WTC11 (cell line): ENCODE measurements at regions not wholly inside any gene's neighbourhood (a gene's known extent, or its start where the extent isn't known, plus 50 kb on each side); places are given as distances from the start of the nearest gene placed in this dataset.

Experiments
- ATAC-seq: fragments of 200-7000 bp; cut with Tn5 transposase; 2 replicates; pipeline ENCODE4 v1.10.0; 2021; ENCODE audit warnings: mild to moderate bottlenecking, moderate library complexity
- CTCF ChIA-PET: fragments of 300-600 bp; sonication (Branson Sonifier 250); formaldehyde crosslinking; loops from one replicate; lab custom pipeline; 2021; ENCODE audit warnings: antibody characterized with exemption; lab: Charles Lee
- POLR2A ChIA-PET: fragments of 350-600 bp; sonication (Branson Sonifier 250); formaldehyde crosslinking; loops from one replicate; lab custom pipeline; 2021; ENCODE audit warnings: antibody characterized with exemption; lab: Charles Lee
- DNase-seq: peaks from one replicate; pipeline ENCODE4 v3.0.0; 2021; ENCODE audit warnings: low spot score
- H3K27ac Mint-ChIP-seq: 2 replicates; pipeline ENCODE4 v1.8.0; 2021; ENCODE audit warnings: mixed read lengths
- H3K27me3 Mint-ChIP-seq: 2 replicates; pipeline ENCODE4 v1.8.0; 2021; ENCODE audit warnings: low read depth, mild to moderate bottlenecking, moderate library complexity, mixed read lengths
- H3K36me3 Mint-ChIP-seq: 2 replicates; pipeline ENCODE4 v1.8.0; 2021; ENCODE audit warnings: mixed read lengths
- H3K4me1 Mint-ChIP-seq: 2 replicates; pipeline ENCODE4 v1.8.0; 2022; ENCODE audit warnings: mixed read lengths
- H3K4me3 Mint-ChIP-seq: 2 replicates; pipeline ENCODE4 v1.8.0; 2021; ENCODE audit warnings: mild to moderate bottlenecking, moderate library complexity, mixed read lengths
- H3K9me3 Mint-ChIP-seq: 2 replicates; pipeline ENCODE4 v1.8.0; 2021; ENCODE audit warnings: mixed read lengths
- ATF6 ChIP-seq: sonication (generic); formaldehyde crosslinking; IDR thresholded peaks from 2 replicates; pipeline ENCODE4 v1.8.1; 2023; ENCODE audit warnings: mild to moderate bottlenecking, missing genetic modification reagents
- E2F4 ChIP-seq: sonication (generic); formaldehyde crosslinking; IDR thresholded peaks from 2 replicates; pipeline ENCODE4 v1.8.1; 2022; ENCODE audit warnings: low read depth, mild to moderate bottlenecking, moderate library complexity, missing genetic modification reagents, borderline replicate concordance
- E2F5 ChIP-seq: sonication (generic); formaldehyde crosslinking; IDR thresholded peaks from 2 replicates; pipeline ENCODE4 v1.8.1; 2022; ENCODE audit warnings: mild to moderate bottlenecking, moderate library complexity, missing genetic modification reagents
- FOXJ3 ChIP-seq: sonication (generic); formaldehyde crosslinking; IDR thresholded peaks from 2 replicates; pipeline ENCODE4 v1.9.0; 2021; ENCODE audit warnings: missing genetic modification reagents, mild to moderate bottlenecking, borderline replicate concordance
- FOXK1 ChIP-seq: sonication (generic); formaldehyde crosslinking; IDR thresholded peaks from 2 replicates; pipeline ENCODE4 v1.8.0; 2022; ENCODE audit warnings: mild to moderate bottlenecking, moderate library complexity, missing genetic modification reagents
- GABPB1 ChIP-seq: sonication (generic); formaldehyde crosslinking; IDR thresholded peaks from 2 replicates; pipeline ENCODE4 v1.8.1; 2023; ENCODE audit warnings: mild to moderate bottlenecking, missing genetic modification reagents
- HMGA2 ChIP-seq: fragments of 250-450 bp; sonication (Bioruptor Pico); IDR thresholded peaks from 2 replicates; pipeline ENCODE4 v1.4.0; 2021; ENCODE audit warnings: mild to moderate bottlenecking, moderate library complexity
- IRF2 ChIP-seq: sonication (generic); formaldehyde crosslinking; IDR thresholded peaks from 2 replicates; pipeline ENCODE4 v1.8.0; 2022; ENCODE audit warnings: low read depth, missing genetic modification reagents, borderline replicate concordance
- MLX ChIP-seq: sonication (generic); formaldehyde crosslinking; IDR thresholded peaks from 2 replicates; pipeline ENCODE4 v1.8.1; 2023; ENCODE audit warnings: mild to moderate bottlenecking, missing genetic modification reagents, moderate library complexity
- MYBL2 ChIP-seq: sonication (generic); formaldehyde crosslinking; IDR thresholded peaks from 2 replicates; pipeline ENCODE4 v1.8.1; 2023; ENCODE audit warnings: mild to moderate bottlenecking, moderate library complexity, missing genetic modification reagents
- NR1H2 ChIP-seq: sonication (generic); formaldehyde crosslinking; IDR thresholded peaks from 2 replicates; pipeline ENCODE4 v1.9.0; 2021; ENCODE audit warnings: mild to moderate bottlenecking, moderate library complexity, missing genetic modification reagents
- NR3C1 ChIP-seq: sonication (generic); formaldehyde crosslinking; conservative IDR thresholded peaks from 2 replicates; pipeline ENCODE4 v1.8.1; 2023; ENCODE audit warnings: low read depth, mild to moderate bottlenecking, missing genetic modification reagents
- PRDM15 ChIP-seq: sonication (generic); formaldehyde crosslinking; IDR thresholded peaks from 2 replicates; pipeline ENCODE4 v1.8.0; 2022; ENCODE audit warnings: missing genetic modification reagents
- RELA ChIP-seq: sonication (generic); formaldehyde crosslinking; IDR thresholded peaks from 2 replicates; pipeline ENCODE4 v1.8.1; 2022; ENCODE audit warnings: missing genetic modification reagents, mild to moderate bottlenecking, borderline replicate concordance
- STAT6 ChIP-seq: sonication (generic); formaldehyde crosslinking; conservative IDR thresholded peaks from 2 replicates; pipeline ENCODE4 v1.8.1; 2023; ENCODE audit warnings: mild to moderate bottlenecking, low read depth, missing genetic modification reagents, moderate library complexity
- TEAD1 ChIP-seq: sonication (generic); formaldehyde crosslinking; IDR thresholded peaks from 2 replicates; pipeline ENCODE4 v1.8.0; 2022; ENCODE audit warnings: mild to moderate bottlenecking, missing genetic modification reagents
- USF1 ChIP-seq: sonication (generic); formaldehyde crosslinking; IDR thresholded peaks from 2 replicates; pipeline ENCODE4 v1.8.0; 2022; ENCODE audit warnings: mild to moderate bottlenecking, missing genetic modification reagents
- ZNF219 ChIP-seq: sonication (generic); formaldehyde crosslinking; IDR thresholded peaks from 2 replicates; pipeline ENCODE4 v1.8.0; 2023; ENCODE audit warnings: missing genetic modification reagents, mild to moderate bottlenecking, borderline replicate concordance

GRCh38 chr2:72006188-72006736 lies 141.4 kb downstream of the CYP26B1 start:
- CTCF ChIA-PET = interaction anchor here (1.2 kb wide), 1 partner anchor 82 kb away, joined by 3 read pairs; no protein-coding TSS in a partner anchor
- no peaks in the 10 kb centered on the region for H3K36me3 Mint-ChIP-seq
- ATAC-seq = no peak
- TF ChIP-seq ZNF219 (CRISPR knock-in tag) = no peak
- TF ChIP-seq FOXJ3 (CRISPR knock-in tag) = no peak
- TF ChIP-seq E2F4 (CRISPR knock-in tag) = no peak
- no peak for TF ChIP-seq ATF6 (CRISPR knock-in tag)
- TF ChIP-seq MLX (CRISPR knock-in tag) = no peak
- TF ChIP-seq PRDM15 (CRISPR knock-in tag) = no peak
- TF ChIP-seq NR1H2 (CRISPR knock-in tag) = no peak
- TF ChIP-seq RELA (CRISPR knock-in tag) = no peak
- TF ChIP-seq, all 79 proteins: peak for 0
- H3K4me3 Mint-ChIP-seq = no peak overlapping the region
- H3K27ac Mint-ChIP-seq = no peak overlapping the region
- H3K4me1 Mint-ChIP-seq = peaks cover 6% of the 10 kb centered on the region
- no peaks in the 10 kb centered on the region for H3K9me3 Mint-ChIP-seq
- H3K27me3 Mint-ChIP-seq = no peaks in the 10 kb centered on the region
- DNase-seq = no peak
- POLR2A ChIA-PET = no interaction called here

- no peak overlapping the region for H3K27ac Mint-ChIP-seq
- H3K4me3 Mint-ChIP-seq = no peak overlapping the region
- DNase-seq (no peak), ATAC-seq (no peak)
- H3K9me3 Mint-ChIP-seq = no peaks in the 10 kb centered on the region
- CTCF ChIA-PET = no interaction called here
- H3K4me1 Mint-ChIP-seq = peaks cover 7% of the 10 kb centered on the region
- no peaks in the 10 kb centered on the region for H3K27me3 Mint-ChIP-seq
- POLR2A ChIA-PET = no interaction called here
- no peaks in the 10 kb centered on the region for H3K36me3 Mint-ChIP-seq
- no peak for TF ChIP-seq IRF2 (CRISPR knock-in tag)
- TF ChIP-seq TEAD1 (CRISPR knock-in tag) = no peak
- no peak for TF ChIP-seq MLX (CRISPR knock-in tag)
- TF ChIP-seq USF1 = no peak
- no peak for TF ChIP-seq E2F5 (CRISPR knock-in tag)
- no peak for TF ChIP-seq FOXK1 (CRISPR knock-in tag)
- TF ChIP-seq GABPB1 (CRISPR knock-in tag) = no peak
- no peak for TF ChIP-seq HMGA2 (CRISPR knock-in tag)
- TF ChIP-seq NR3C1 = no peak
- no peak for TF ChIP-seq MYBL2 (CRISPR knock-in tag)
- TF ChIP-seq STAT6 = no peak
Observed at GRCh38 chr2:72004976-72005375, 142.7 kb downstream of the CYP26B1 start.
